ENCODE measurements at regions not wholly inside any gene's neighbourhood (a gene's known extent, or its start where the extent isn't known, plus 50 kb on each side); places are given as distances from the start of the nearest gene placed in this dataset.

- TF ChIP-seq GATA2 (IDR thresholded peaks at IDR 0.05; ENCODE audit: low read depth, low read length): no peak
- TF ChIP-seq GATA3 (IDR thresholded peaks at IDR 0.05; ENCODE audit: low read depth, low read length): no peak
Measured at GRCh38 chr4:189032606-189033338, 893.5 kb downstream of the TRIML1 start.

DNA sequence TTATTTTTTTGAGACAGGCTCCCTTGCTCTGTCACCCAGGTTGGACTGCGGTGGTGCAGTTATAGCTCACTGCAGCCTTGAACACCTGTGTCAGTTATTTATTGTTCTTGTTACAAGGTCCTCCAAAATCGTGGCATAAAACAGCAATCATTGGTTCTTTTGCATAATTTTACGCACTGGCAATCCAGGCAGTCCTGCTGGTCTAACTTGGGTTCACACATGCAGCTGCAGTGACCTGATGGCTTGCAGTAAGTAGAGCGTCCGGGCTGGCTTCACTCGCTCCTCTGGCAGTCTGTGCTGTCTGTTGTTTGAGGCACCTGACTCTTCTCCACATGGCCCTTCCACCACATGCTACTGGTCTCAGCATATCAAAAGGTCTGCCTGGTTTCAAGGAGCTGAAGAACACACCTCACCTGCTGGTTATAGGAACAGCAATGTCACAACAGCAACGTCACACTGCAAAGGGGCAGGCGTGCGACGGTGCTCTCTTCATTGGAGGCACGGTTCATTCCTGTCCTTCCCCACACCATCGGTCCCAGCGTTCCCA is 894.6 kb downstream of the TRIML1 start:
- TF ChIP-seq GATA2 (IDR thresholded peaks at IDR 0.05; ENCODE audit: low read depth, low read length) (no peak), GATA3 (IDR thresholded peaks at IDR 0.05; ENCODE audit: low read depth, low read length) (no peak)

DNA sequence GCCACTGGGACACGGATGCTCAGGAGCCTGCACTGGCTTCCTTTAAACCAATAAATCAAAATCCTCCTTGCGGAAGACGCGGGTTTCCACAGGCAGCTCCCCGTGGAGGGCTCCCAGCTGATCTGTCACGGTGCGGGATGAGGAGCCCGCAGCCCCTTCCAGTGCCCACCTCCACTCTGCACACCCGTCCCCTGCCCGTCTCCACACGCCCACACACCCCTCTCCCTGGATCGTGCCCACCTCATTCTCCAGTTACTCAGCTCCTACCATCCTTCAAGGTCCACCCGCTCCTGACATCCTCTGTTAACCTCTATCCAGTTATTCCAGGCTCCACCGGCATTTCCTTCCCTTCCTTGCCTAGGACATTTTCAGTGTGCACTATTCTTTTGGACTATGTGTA is 895.9 kb downstream of the TRIML1 start:
- no peak for TF ChIP-seq GATA3 (IDR thresholded peaks at IDR 0.05; ENCODE audit: low read depth, low read length)
- TF ChIP-seq GATA2 (IDR thresholded peaks at IDR 0.05; ENCODE audit: low read depth, low read length): no peak

- no peak for TF ChIP-seq GATA2 (IDR thresholded peaks at IDR 0.05; ENCODE audit: low read depth, low read length)
- TF ChIP-seq GATA3 (IDR thresholded peaks at IDR 0.05; ENCODE audit: low read depth, low read length): no peak
Measured at GRCh38 chr4:189035654-189036053, 896.4 kb downstream of the TRIML1 start.

- no peak for TF ChIP-seq GATA2 (IDR thresholded peaks at IDR 0.05; ENCODE audit: low read depth, low read length)
- no peak for TF ChIP-seq GATA3 (IDR thresholded peaks at IDR 0.05; ENCODE audit: low read depth, low read length)
Measured at GRCh38 chr4:189036906-189037305, 897.7 kb downstream of the TRIML1 start.

DNA sequence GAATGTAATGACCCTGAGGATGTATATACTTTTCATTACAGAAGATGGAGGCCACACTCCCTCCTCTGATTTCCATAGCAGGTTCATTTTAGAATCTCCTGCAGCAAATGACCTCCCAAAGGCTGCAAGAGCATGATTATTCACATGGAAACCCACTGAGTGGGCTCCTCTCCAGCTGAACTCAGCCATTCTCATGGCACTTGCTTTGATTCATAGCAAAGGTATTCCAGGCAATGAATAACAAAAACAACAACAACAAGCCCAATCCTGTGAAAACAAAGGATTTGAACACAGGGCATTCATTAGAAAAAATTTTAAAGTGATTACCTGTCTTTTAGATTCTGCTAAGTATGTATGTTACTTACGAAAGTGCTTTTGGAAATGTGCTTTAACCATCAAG is 894.0 kb upstream of the FRG1 start:
- TF ChIP-seq GATA2 (IDR thresholded peaks at IDR 0.05; ENCODE audit: low read depth, low read length): no peak
- TF ChIP-seq GATA3 (IDR thresholded peaks at IDR 0.05; ENCODE audit: low read depth, low read length): no peak

DNA sequence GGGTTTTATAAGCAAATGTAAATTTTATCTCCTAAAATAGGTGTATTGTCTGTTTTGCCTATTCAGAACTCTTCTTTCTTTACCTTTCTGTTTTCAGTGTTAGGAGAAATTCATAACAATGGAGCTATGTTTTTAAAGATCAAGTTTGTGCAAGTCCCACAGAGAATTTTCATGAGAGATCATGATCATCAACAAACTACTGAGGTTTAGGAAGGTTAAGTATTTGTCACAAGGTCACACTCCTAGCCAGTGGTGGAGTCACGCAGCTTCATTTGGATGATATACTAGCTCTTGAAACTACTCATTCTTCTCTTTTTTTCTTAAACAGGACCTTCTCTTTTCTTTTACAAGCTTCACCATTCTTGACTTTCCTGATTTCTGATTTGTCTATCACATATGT is 892.6 kb upstream of the FRG1 start:
- TF ChIP-seq GATA2 (IDR thresholded peaks at IDR 0.05; ENCODE audit: low read depth, low read length) (no peak), GATA3 (IDR thresholded peaks at IDR 0.05; ENCODE audit: low read depth, low read length) (no peak)

DNA sequence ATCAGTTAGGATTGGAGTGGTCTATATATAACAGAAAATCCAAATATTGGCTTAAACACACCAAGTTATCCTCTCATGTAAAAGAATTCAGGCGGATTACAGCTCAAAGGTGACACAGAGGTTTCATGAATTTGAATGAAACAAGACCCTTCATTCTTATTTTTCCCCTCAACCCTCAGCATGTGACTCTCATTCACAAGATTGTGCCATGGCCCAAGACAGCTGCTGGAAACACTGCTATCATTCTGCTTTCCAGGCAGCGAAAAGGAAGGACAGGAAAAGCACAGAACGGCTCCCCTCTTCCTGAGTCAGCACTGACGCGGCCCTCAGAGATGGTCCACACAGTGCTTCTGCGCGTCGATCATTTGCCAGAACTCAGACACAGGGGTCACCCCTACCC is 891.0 kb upstream of the FRG1 start:
- no peak for TF ChIP-seq GATA2 (IDR thresholded peaks at IDR 0.05; ENCODE audit: low read depth, low read length)
- TF ChIP-seq GATA3 (IDR thresholded peaks at IDR 0.05; ENCODE audit: low read depth, low read length): no peak

DNA sequence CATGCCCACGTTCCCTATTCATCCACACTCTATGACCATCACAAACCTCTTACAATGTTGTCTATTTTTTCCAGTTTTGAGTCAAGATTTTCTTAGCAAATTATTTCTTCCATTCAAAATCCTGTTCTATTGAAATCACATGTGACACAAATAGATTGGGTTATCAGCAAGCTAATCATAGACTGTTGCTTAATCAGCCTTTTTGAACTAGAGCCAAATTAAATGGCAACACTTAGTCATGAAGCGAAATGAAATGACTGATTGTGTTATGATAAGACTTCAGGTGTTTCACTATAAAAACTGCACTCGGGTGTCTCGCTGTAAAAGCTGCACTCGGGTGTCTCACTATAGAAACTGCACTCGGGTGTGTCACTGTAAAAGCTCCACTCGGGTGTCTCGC is 890.0 kb upstream of the FRG1 start:
- TF ChIP-seq GATA3 (IDR thresholded peaks at IDR 0.05; ENCODE audit: low read depth, low read length) (no peak), GATA2 (IDR thresholded peaks at IDR 0.05; ENCODE audit: low read depth, low read length) (no peak)

DNA sequence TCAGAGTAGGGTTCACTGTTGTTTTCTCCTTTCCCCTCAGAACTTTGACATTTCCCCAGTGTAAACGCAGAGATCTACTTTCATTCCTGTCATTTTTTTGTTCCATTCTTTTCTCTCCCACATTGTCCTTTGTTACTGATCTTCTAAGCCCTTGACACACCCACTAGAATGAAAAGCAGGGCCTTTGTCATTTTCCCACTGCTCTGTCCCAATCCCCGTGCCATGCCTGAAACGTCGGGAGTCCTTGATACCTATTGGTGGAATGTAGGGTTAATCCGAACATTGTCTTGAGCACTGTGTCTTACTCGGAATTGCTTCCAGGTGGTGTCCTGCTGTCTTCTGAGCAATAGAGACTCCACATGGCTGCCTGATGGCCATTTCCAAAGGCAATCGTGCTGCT is 887.1 kb upstream of the FRG1 start:
- TF ChIP-seq GATA3 (IDR thresholded peaks at IDR 0.05; ENCODE audit: low read depth, low read length) (no peak), GATA2 (IDR thresholded peaks at IDR 0.05; ENCODE audit: low read depth, low read length) (no peak)

DNA sequence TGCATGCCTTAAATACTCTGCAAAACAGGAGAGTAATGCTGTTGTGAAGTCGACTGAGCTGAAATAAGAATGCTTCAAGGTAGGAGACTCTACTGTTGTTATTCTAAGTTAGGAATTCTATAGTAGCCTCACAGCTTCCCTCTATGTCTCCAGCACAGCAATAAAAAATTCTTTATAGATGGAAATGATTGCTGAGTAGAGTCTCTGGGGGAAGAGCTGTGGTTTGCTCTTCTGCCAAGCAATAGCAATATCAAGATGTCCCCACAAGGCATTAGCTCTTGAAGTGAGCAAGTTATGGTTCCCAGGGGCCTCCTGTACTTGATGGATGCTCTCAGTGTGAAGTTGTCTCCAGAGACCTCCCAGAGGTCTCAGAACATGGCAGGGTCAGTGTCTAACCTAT is 880.6 kb upstream of the FRG1 start:
- TF ChIP-seq GATA3 (IDR thresholded peaks at IDR 0.05; ENCODE audit: low read depth, low read length): no peak
- no peak for TF ChIP-seq GATA2 (IDR thresholded peaks at IDR 0.05; ENCODE audit: low read depth, low read length)

DNA sequence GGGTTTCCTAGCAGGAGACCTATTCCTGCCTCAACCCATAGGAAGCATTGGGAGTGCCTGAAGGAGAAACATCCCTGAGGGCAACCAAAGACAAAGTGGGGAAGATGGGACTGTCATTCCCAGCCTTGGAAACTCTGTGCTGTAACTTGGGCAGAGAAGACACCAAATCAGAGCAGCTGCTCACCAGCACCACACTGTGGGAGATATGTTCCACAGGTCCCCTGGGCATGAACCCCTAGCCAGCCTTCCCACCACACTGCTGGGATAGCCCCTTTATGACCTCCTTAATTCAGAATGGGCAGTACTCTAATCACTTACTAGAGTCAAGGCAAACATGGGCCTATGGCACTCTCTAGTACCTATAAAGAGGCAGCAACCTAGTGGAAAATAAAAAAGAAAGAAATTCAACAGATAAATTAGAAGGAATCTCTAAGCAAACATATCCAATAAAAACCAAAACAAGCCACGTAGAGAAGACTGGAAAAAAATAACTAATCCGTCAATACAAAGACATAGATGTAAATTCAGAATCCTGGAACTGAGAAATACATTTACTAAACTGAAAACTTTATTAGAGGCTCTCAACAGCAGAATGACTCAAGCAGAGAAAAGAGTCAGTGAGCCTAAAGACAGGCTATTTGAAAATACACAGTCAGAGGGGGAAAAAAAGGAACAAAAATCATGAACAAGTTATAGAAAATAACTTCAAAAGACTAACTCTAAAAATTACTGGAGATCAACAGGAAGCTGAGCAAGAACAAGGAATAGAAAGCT is 878.4 kb upstream of the FRG1 start:
- TF ChIP-seq GATA2 (IDR thresholded peaks at IDR 0.05; ENCODE audit: low read depth, low read length) (no peak), GATA3 (IDR thresholded peaks at IDR 0.05; ENCODE audit: low read depth, low read length) (no peak)

DNA sequence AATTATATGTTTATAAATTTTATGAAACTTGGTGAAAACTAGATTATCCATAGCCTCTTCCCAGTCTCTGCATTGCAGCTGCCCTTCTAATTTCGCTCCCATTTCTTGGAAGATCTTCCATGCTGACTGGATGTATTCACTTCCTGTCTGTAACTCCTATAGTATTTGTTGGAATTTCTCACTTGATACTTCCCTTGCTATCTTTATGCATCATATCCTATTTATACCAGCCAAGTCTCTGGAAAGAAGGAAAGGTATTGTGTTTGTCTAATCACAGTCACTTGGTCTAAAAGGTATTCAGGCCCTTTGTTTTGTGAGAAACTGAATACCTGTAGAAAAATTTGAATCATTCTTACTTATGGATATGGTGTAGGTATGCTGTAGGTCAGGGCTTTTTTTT is 870.9 kb upstream of the FRG1 start:
- TF ChIP-seq GATA2 (IDR thresholded peaks at IDR 0.05; ENCODE audit: low read depth, low read length): no peak
- no peak for TF ChIP-seq GATA3 (IDR thresholded peaks at IDR 0.05; ENCODE audit: low read depth, low read length)

DNA sequence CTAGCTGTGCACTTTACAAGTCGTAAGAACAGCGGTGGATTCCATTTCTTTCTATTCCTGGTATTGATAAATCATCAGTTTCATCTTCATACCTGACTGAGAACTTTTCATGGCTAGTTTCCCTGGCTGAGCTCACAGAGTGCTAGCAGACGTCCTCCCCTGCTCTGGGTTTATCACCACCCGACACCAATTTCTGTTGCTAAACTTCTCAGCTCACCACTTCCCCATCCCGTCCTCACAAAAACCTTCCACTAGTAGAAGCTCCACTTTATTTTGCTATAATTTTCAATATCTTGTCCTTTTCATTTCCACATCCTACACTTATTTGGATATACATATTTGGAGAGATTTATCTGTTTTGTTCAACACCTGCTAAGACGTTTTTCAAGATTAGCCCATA is 869.4 kb upstream of the FRG1 start:
- no peak for TF ChIP-seq GATA2 (IDR thresholded peaks at IDR 0.05; ENCODE audit: low read depth, low read length)
- TF ChIP-seq GATA3 (IDR thresholded peaks at IDR 0.05; ENCODE audit: low read depth, low read length): no peak

DNA sequence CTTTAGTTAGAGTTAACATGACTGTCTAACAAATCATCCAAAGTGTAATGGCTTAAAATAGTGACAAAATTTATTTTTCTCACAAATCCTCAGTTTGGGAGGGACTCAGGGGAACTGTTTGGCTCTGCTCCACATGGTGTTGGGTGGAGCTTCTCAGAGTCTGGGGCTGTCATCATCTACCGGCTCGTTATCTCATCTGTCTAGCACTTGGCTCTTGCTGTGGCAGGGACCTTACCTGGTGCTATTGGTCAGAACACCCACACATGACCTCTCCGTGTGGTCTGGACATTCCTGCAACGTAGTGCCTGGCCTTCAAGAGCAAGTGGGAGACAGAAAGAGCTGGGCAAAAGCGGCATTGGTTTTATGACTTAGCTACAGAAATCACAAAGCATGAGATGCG is 866.9 kb upstream of the FRG1 start:
- TF ChIP-seq GATA2 (IDR thresholded peaks at IDR 0.05; ENCODE audit: low read depth, low read length) (no peak), GATA3 (IDR thresholded peaks at IDR 0.05; ENCODE audit: low read depth, low read length) (no peak)

Data from SH-SY5Y (cell line).